KMS-11 (cell line): ENCODE measurements at regions not wholly inside any gene's neighbourhood (a gene's known extent, or its start where the extent isn't known, plus 50 kb on each side); places are given as distances from the start of the nearest gene placed in this dataset.

Experiments
- H2AFZ ChIP-seq: fragments of 200-600 bp; sonication (generic); 2 replicates; pipeline ENCODE4 v1.6.1; 2016; ENCODE audit warnings: antibody characterized with exemption, mixed run types, low read depth
- H3K27ac ChIP-seq: fragments of 200-600 bp; sonication (generic); 2 replicates; pipeline ENCODE4 v1.6.1; 2016; ENCODE audit warnings: mild to moderate bottlenecking, mixed run types
- H3K27me3 ChIP-seq: fragments of 200-600 bp; sonication (generic); 2 replicates; pipeline ENCODE4 v1.6.1; 2017; ENCODE audit warnings: mild to moderate bottlenecking, low read depth, mixed run types, moderate library complexity; ENCODE audit not compliant: insufficient read depth
- H3K36me3 ChIP-seq: fragments of 200-600 bp; sonication (generic); 2 replicates; pipeline ENCODE4 v1.6.1; 2017; ENCODE audit warnings: mild to moderate bottlenecking, mixed run types; ENCODE audit not compliant: insufficient read depth
- H3K4me1 ChIP-seq: fragments of 200-600 bp; sonication (generic); 2 replicates; pipeline ENCODE4 v1.6.1; 2016; ENCODE audit warnings: mild to moderate bottlenecking, low read depth, mixed run types; ENCODE audit not compliant: poor library complexity, severe bottlenecking
- H3K4me2 ChIP-seq: fragments of 200-600 bp; sonication (generic); 2 replicates; pipeline ENCODE4 v1.7.0; 2016; ENCODE audit warnings: mild to moderate bottlenecking, mixed run types
- H3K4me3 ChIP-seq: fragments of 200-600 bp; sonication (generic); IDR thresholded peaks from 2 replicates; pipeline ENCODE4 v1.6.1; 2017; ENCODE audit warnings: low read depth, low read length, mixed read lengths; ENCODE audit not compliant: insufficient read depth
- H3K79me2 ChIP-seq: fragments of 200-600 bp; sonication (generic); 2 replicates; pipeline ENCODE4 v1.6.1; 2016; ENCODE audit warnings: low read depth, mixed run types; ENCODE audit not compliant: insufficient read depth
- H3K9ac ChIP-seq: fragments of 200-600 bp; sonication (generic); 2 replicates; pipeline ENCODE4 v1.6.1; 2016; ENCODE audit warnings: mild to moderate bottlenecking, mixed run types
- H4K20me1 ChIP-seq: fragments of 200-600 bp; sonication (generic); 2 replicates; pipeline ENCODE4 v1.6.1; 2016; ENCODE audit warnings: mild to moderate bottlenecking, mixed run types; ENCODE audit not compliant: insufficient read depth
- CTCF ChIP-seq: fragments of 200-600 bp; sonication (generic); conservative IDR thresholded peaks from 2 replicates; pipeline ENCODE4 v1.6.1; 2017; ENCODE audit warnings: low read depth, mild to moderate bottlenecking, antibody characterized with exemption, low read length, moderate library complexity, mixed read lengths

- TF ChIP-seq CTCF = no peak
- Histone ChIP-seq H2AFZ (no peak overlapping the region), H3K27me3 (no peaks in the 10 kb centered on the region), H3K36me3 (no peaks in the 10 kb centered on the region), H3K9ac (no peak overlapping the region), H3K4me3 (no peak overlapping the region), H4K20me1 (no peaks in the 10 kb centered on the region), H3K79me2 (no peaks in the 10 kb centered on the region), H3K27ac (no peak overlapping the region), H3K4me1 (no peaks in the 10 kb centered on the region), H3K4me2 (no peak overlapping the region)
Observed at GRCh38 chr2:172276961-172277360, 150.4 kb upstream of the ITGA6 start.

- H3K4me1 ChIP-seq = no peaks in the 10 kb centered on the region
- TF ChIP-seq CTCF = no peak
- no peak overlapping the region for H3K4me3 ChIP-seq
- H3K27me3 ChIP-seq = no peaks in the 10 kb centered on the region
- H4K20me1 ChIP-seq = no peaks in the 10 kb centered on the region
- H3K36me3 ChIP-seq = no peaks in the 10 kb centered on the region
- H3K9ac ChIP-seq = no peak overlapping the region
- no peak overlapping the region for H3K27ac ChIP-seq
- no peak overlapping the region for H2AFZ ChIP-seq
- no peaks in the 10 kb centered on the region for H3K79me2 ChIP-seq
- no peak overlapping the region for H3K4me2 ChIP-seq
Observed at GRCh38 chr2:172278667-172279066, 148.7 kb upstream of the ITGA6 start.

GRCh38 chr2:172279214-172279613 is 148.2 kb upstream of the ITGA6 start:
- Histone ChIP-seq H4K20me1 (no peaks in the 10 kb centered on the region), H3K9ac (no peak overlapping the region), H3K4me2 (no peak overlapping the region), H3K36me3 (no peaks in the 10 kb centered on the region), H3K79me2 (no peaks in the 10 kb centered on the region), H3K4me1 (no peaks in the 10 kb centered on the region), H2AFZ (no peak overlapping the region), H3K27me3 (no peaks in the 10 kb centered on the region), H3K27ac (no peak overlapping the region), H3K4me3 (no peak overlapping the region)
- TF ChIP-seq CTCF = no peak

- no peak for TF ChIP-seq CTCF
- Histone ChIP-seq H3K4me3 (no peak overlapping the region), H3K9ac (no peak overlapping the region), H3K36me3 (no peaks in the 10 kb centered on the region), H3K27ac (no peak overlapping the region), H4K20me1 (no peaks in the 10 kb centered on the region), H2AFZ (no peak overlapping the region), H3K4me1 (no peaks in the 10 kb centered on the region), H3K4me2 (no peak overlapping the region), H3K79me2 (no peaks in the 10 kb centered on the region), H3K27me3 (no peaks in the 10 kb centered on the region)
Observed at GRCh38 chr2:172279813-172280212, 147.6 kb upstream of the ITGA6 start.
